Endothelial cell of umbilical vein (primary cell): ENCODE measurements at regions not wholly inside any gene's neighbourhood (a gene's known extent, or its start where the extent isn't known, plus 50 kb on each side); places are given as distances from the start of the nearest gene placed in this dataset.

Source experiments
- BruUV-seq: library from RNA; stranded (reverse); fragments of 400-500 nt; replicated peaks from 2 replicates; lab custom pipeline; 2021; lab: Mats Ljungman, UMichigan
- CTCF ChIA-PET: fragments of 300-600, 350-600 bp; sonication (Branson Sonifier 250); formaldehyde crosslinking; loops from one replicate; lab custom pipeline; 2021; ENCODE audit warnings: antibody characterized with exemption, inconsistent platforms; lab: Charles Lee
- POLR2A ChIA-PET: fragments of 300-600, 350-600 bp; sonication (Branson Sonifier 250); formaldehyde crosslinking; loops from one replicate; lab custom pipeline; 2021; ENCODE audit warnings: antibody characterized with exemption, inconsistent platforms; lab: Charles Lee
- DNase-seq: peaks from one replicate; pipeline ENCODE4 v3.0.0-alpha.2; 2011; ENCODE audit warnings: low read depth, low spot score
- FAIRE-seq: peaks from 2 replicates; lab custom pipeline; 2011; peaks lifted over from hg19 to GRCh38; lab: Jason Lieb, UNC
- H2AFZ ChIP-seq: 2 replicates; pipeline ENCODE4 v1.6.0; 2012; ENCODE audit warnings: low read depth, low read length, control low read depth, inconsistent platforms
- H3K27ac ChIP-seq: 2 replicates; pipeline ENCODE4 v1.5.1; 2011; ENCODE audit warnings: low read depth, mild to moderate bottlenecking, control low read depth, low read length, moderate library complexity; ENCODE audit not compliant: insufficient read depth
- H3K27me3 ChIP-seq, 2 experiments: 2 replicates each; pipeline versions ENCODE4 v1.6.0 to v1.6.1; 2011; ENCODE audit warnings: low read length in 2 of 2, mixed read lengths in 1 of 2; ENCODE audit not compliant: control insufficient read depth in 2 of 2, insufficient read depth in 2 of 2
- H3K36me3 ChIP-seq, 2 experiments: 2 replicates in 1 of 2; 3 replicates in 1 of 2; pipeline ENCODE4 v1.5.1; 2011; ENCODE audit warnings: low read length in 2 of 2, mild to moderate bottlenecking in 1 of 2, moderate library complexity in 1 of 2; ENCODE audit not compliant: control insufficient read depth in 2 of 2, insufficient read depth in 2 of 2; ENCODE audit errors: extremely low read depth in 1 of 2
- H3K4me1 ChIP-seq: 3 replicates; pipeline ENCODE4 v1.5.1; 2011; ENCODE audit warnings: mild to moderate bottlenecking, low read length; ENCODE audit not compliant: control insufficient read depth, insufficient read depth; ENCODE audit errors: extremely low read depth
- H3K4me2 ChIP-seq: 2 replicates; pipeline ENCODE4 v1.6.1; 2011; ENCODE audit warnings: low read length, control low read depth, mixed read lengths; ENCODE audit not compliant: insufficient read depth
- H3K4me3 ChIP-seq, 3 experiments: fragments of 200-600 bp in 1 of 3; sonication (generic), shearing (Covaris generic) in 1 of 3; replicated peaks in 1 of 3; 2 replicates each; pipeline ENCODE4 v1.5.1; 2011 to 2016; ENCODE audit warnings: control low read depth in 3 of 3, low read length in 3 of 3, mild to moderate bottlenecking in 2 of 3, inconsistent platforms in 1 of 3, low read depth in 1 of 3, moderate library complexity in 1 of 3; ENCODE audit not compliant: insufficient read depth in 1 of 3
- H3K79me2 ChIP-seq: 2 replicates; pipeline ENCODE4 v1.6.0; 2012; ENCODE audit warnings: low read length, inconsistent platforms; ENCODE audit not compliant: control insufficient read depth, insufficient read depth
- H3K9ac ChIP-seq: replicated peaks from 2 replicates; pipeline ENCODE3; 2011; ENCODE audit warnings: low read length, control low read depth; ENCODE audit not compliant: insufficient read depth; ENCODE audit errors: extremely low read depth
- H3K9me1 ChIP-seq: replicated peaks from 3 replicates; pipeline ENCODE4 v1.6.0; 2011; ENCODE audit warnings: mild to moderate bottlenecking, low read length; ENCODE audit not compliant: control insufficient read depth, insufficient read depth; ENCODE audit errors: extremely low read depth
- H3K9me3 ChIP-seq: replicated peaks from 2 replicates; pipeline ENCODE4 v1.5.1; 2012; ENCODE audit warnings: low read length, inconsistent platforms; ENCODE audit not compliant: control insufficient read depth, insufficient read depth
- H4K20me1 ChIP-seq: replicated peaks from 2 replicates; pipeline ENCODE3; 2011; ENCODE audit warnings: mild to moderate bottlenecking, low read length; ENCODE audit not compliant: control insufficient read depth, insufficient read depth; ENCODE audit errors: extremely low read depth
- EZH2 ChIP-seq: IDR thresholded peaks from 2 replicates; pipeline ENCODE4 v1.6.1; 2012; ENCODE audit warnings: borderline replicate concordance, low read depth, mild to moderate bottlenecking, moderate library complexity, low read length, inconsistent platforms; ENCODE audit not compliant: severe bottlenecking
- FOS ChIP-seq: IDR thresholded peaks from 2 replicates; pipeline ENCODE4 v1.6.1; 2011; ENCODE audit warnings: mild to moderate bottlenecking, low read length, moderate library complexity, borderline replicate concordance; ENCODE audit not compliant: insufficient read depth
- GATA2 ChIP-seq: IDR thresholded peaks from 2 replicates; pipeline ENCODE4 v1.7.0; 2011; ENCODE audit warnings: low read depth, mild to moderate bottlenecking, moderate library complexity, mixed read lengths, low read length; ENCODE audit not compliant: insufficient read length, insufficient read depth
- JUN ChIP-seq: IDR thresholded peaks from 2 replicates; pipeline ENCODE4 v1.6.1; 2011; ENCODE audit warnings: borderline replicate concordance, low read depth; ENCODE audit not compliant: insufficient read length, insufficient read depth
- MYC ChIP-seq: IDR thresholded peaks from one replicate; pipeline ENCODE4 v1.6.1; 2011; ENCODE audit warnings: mild to moderate bottlenecking, low read depth, low read length
- POLR2A ChIP-seq: IDR thresholded peaks from 2 replicates; pipeline ENCODE4 v1.6.1; 2012; ENCODE audit warnings: low read depth, mild to moderate bottlenecking, control low read depth, low read length
- POLR2AphosphoS5 ChIP-seq: IDR thresholded peaks from 2 replicates; pipeline ENCODE4 v1.6.1; 2012; ENCODE audit warnings: low read depth, mild to moderate bottlenecking, control low read depth, low read length, moderate library complexity; ENCODE audit not compliant: insufficient read depth
- dilution Hi-C: fragments of 300-500 bp; cut with MboI; formaldehyde crosslinking; loops from one replicate; pipeline ENCODE4 v1.15.0; 2019; ENCODE audit warnings: low sequenced_read_pairs; ENCODE audit not compliant: extremely low pct_ligation_motif_present
- intact Hi-C: fragments of 100-400 bp; cut with micrococcal nuclease; formaldehyde crosslinking; loops from one replicate; pipeline ENCODE4 v1.10.0; 2022
- TF ChIP-seq, protein P1 (sequence below): IDR thresholded peaks from 2 replicates; pipeline ENCODE4 v1.6.1; 2011; ENCODE audit not compliant: insufficient read depth, insufficient read length
- TF ChIP-seq, protein P2 (sequence below), 2 donors: IDR thresholded peaks; 1 replicate in 1 of 2; 2 replicates in 1 of 2; pipeline ENCODE4 v1.5.1; 2011; ENCODE audit warnings: low read length in 2 of 2, mild to moderate bottlenecking in 2 of 2, moderate library complexity in 2 of 2, control low read depth in 1 of 2, inconsistent platforms in 1 of 2, low read depth in 1 of 2; ENCODE audit not compliant: insufficient read depth in 1 of 2; ENCODE audit errors: extremely low read depth in 1 of 2

DNA sequence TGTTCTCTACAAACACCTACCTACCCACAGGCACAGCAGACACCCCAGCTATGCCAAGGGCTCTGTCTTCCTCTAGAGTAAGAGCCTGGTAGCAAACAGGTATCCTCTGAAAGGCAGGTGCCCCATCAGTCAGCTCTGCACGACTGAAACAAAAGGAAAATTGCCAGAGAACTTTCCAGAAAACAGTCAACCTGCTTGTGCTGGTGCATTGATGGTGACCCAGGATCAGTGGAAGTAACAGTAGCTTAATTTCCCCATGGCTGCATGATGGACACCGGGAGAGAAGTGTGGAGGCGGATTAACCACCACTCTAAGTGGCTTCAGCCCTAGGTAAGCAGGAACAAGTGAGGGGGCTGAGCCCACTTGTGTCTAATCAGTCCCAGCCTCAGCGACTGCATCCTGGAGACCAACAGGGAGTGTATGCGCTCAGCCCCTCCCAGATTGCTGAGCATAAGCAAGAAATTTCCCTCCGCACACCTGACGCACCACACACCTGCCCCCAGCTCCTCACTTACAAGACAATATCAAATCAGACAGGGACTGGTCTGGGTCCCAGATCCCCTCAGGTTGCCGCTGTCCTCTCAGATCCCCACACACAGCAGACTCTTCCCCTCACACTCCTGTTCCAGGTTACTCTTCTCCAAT lies 70.7 kb upstream of the IGLL5 start:
- Histone ChIP-seq H4K20me1 (no peaks in the 10 kb centered on the region), H3K27ac (no peak overlapping the region), H3K36me3 (no peaks in the 10 kb centered on the region), H3K9me3 (no peaks in the 10 kb centered on the region), H3K9me1 (no peaks in the 10 kb centered on the region), H3K4me2 (no peak overlapping the region), H3K27me3 (no peaks in the 10 kb centered on the region), H3K4me1 (no peaks in the 10 kb centered on the region), H2AFZ (no peak overlapping the region), H3K79me2 (no peaks in the 10 kb centered on the region), H3K4me3 (no peak overlapping the region), H3K9ac (no peak overlapping the region)
- DNase-seq (no peak), FAIRE-seq (no peak)
- dilution Hi-C loops (no loop called here), intact Hi-C loops (no loop called here)
- POLR2A ChIA-PET, result no interaction called here
- TF ChIP-seq, protein P1, sequence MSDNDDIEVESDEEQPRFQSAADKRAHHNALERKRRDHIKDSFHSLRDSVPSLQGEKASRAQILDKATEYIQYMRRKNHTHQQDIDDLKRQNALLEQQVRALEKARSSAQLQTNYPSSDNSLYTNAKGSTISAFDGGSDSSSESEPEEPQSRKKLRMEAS, result no peak
- BruUV-seq, result no TSS peak
- CTCF ChIA-PET, result interaction anchor here (1.5 kb wide), 1 partner anchor 31 kb away, joined by 5 read pairs; no protein-coding TSS in a partner anchor

DNA sequence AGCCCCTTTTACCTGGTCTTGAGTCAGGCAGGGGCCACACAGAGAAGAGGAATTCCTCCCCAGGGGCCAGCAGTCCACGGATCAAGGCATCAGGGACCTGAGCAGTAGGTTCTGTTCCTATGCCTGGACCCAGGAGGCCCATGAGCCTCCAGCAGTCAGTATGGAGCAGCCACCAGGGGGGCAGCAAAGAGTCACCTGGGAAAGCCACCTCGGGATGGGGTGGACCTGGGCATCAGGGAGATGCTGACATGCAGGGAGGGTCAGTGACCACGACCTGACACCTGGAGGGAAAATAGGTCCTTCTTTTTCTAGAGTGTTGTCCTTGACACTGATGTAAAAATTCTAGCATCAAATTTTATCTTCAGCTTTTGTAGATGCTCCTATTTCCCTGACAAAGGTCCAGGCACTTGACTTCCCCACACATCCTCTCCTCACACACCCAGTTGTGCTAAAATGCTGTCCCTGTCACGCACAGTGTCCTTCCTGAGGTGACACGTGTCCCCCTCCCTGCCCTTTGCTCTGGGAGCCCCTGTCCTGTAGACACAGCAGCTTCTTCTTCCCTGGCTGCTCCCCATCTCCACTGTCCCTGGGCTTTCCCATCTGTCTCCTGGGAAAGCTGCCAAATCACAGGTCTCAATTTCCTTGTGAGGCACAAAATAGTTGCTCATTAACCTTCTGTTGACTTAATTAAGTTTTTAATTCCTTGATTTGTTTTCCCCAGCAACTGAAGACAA lies 70.0 kb upstream of the IGLL5 start:
- BruUV-seq, result no TSS peak

More for the DNA sequence above, 70.0 kb upstream of the IGLL5 start:
- no peak overlapping the region for H2AFZ ChIP-seq
- TF ChIP-seq, protein P2, sequence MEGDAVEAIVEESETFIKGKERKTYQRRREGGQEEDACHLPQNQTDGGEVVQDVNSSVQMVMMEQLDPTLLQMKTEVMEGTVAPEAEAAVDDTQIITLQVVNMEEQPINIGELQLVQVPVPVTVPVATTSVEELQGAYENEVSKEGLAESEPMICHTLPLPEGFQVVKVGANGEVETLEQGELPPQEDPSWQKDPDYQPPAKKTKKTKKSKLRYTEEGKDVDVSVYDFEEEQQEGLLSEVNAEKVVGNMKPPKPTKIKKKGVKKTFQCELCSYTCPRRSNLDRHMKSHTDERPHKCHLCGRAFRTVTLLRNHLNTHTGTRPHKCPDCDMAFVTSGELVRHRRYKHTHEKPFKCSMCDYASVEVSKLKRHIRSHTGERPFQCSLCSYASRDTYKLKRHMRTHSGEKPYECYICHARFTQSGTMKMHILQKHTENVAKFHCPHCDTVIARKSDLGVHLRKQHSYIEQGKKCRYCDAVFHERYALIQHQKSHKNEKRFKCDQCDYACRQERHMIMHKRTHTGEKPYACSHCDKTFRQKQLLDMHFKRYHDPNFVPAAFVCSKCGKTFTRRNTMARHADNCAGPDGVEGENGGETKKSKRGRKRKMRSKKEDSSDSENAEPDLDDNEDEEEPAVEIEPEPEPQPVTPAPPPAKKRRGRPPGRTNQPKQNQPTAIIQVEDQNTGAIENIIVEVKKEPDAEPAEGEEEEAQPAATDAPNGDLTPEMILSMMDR (IDR thresholded peaks at IDR 0.05; ENCODE audit: extremely low read depth in 1 of 2, insufficient read depth in 1 of 2, low read depth in 1 of 2, low read length in 2 of 2), result no peak
- TF ChIP-seq FOS (no peak), POLR2A (no peak), POLR2AphosphoS5 (no peak), GATA2 (no peak), JUN (no peak), EZH2 (no peak), MYC (no peak)
- TF ChIP-seq, protein P1, result no peak
- H3K9me3 ChIP-seq, result no peaks in the 10 kb centered on the region
- intact Hi-C loops (no loop called here), dilution Hi-C loops (no loop called here)
- POLR2A ChIA-PET, result no interaction called here
- H3K4me1 ChIP-seq, result no peaks in the 10 kb centered on the region
- H4K20me1 ChIP-seq, result no peaks in the 10 kb centered on the region
- H3K36me3 ChIP-seq, result no peaks in the 10 kb centered on the region
- CTCF ChIA-PET, result interaction anchor here (1.5 to 3.6 kb wide), 2 partner anchors 8 to 31 kb away, joined by 5 to 25 read pairs; no protein-coding TSS in a partner anchor
- no peaks in the 10 kb centered on the region for H3K9me1 ChIP-seq
- H3K4me2 ChIP-seq, result no peak overlapping the region
- no peak overlapping the region for H3K27ac ChIP-seq
- no peak overlapping the region for H3K4me3 ChIP-seq
- no peaks in the 10 kb centered on the region for H3K79me2 ChIP-seq
- no peak overlapping the region for H3K9ac ChIP-seq
- no peaks in the 10 kb centered on the region for H3K27me3 ChIP-seq
- no peak for DNase-seq
- FAIRE-seq, result no peak
